Mammary epithelial cell (primary cell): ENCODE measurements at regions not wholly inside any gene's neighbourhood (a gene's known extent, or its start where the extent isn't known, plus 50 kb on each side); places are given as distances from the start of the nearest gene placed in this dataset.

ENCODE experiments used
- EZH2 ChIP-seq: IDR thresholded peaks from 2 replicates; pipeline ENCODE4 v1.6.1; 2012; ENCODE audit warnings: low read length, inconsistent platforms, borderline replicate concordance
- TF ChIP-seq, protein P1 (sequence below), 2 donors: IDR thresholded peaks in 1 of 2; conservative IDR thresholded peaks in 1 of 2; 2 replicates each; pipeline ENCODE4 v1.5.1; 2011 to 2012; ENCODE audit warnings: inconsistent platforms in 2 of 2, low read length in 2 of 2, mild to moderate bottlenecking in 2 of 2, control low read depth in 1 of 2, low read depth in 1 of 2; ENCODE audit not compliant: insufficient read depth in 1 of 2; ENCODE audit errors: extremely low read depth in 1 of 2

DNA sequence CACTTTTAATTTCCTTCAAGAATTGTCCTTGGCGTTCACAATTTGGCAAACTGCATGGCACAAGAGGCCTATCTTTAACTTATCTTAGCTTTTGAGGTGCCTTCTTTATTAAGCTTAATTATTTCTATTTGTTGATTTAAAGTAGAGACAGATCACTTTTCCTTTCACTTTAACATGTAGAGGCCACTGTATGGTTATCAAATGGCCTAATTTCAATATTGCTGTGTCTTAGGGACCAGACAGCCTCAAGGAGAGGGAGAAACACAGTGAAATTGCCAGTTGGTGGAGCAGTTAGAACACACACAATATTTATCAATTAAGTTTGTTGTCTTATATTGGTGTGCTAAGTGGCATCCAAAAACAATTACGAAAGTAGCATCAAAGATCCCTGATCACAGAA, 1013.9 kb downstream of the KCNT2 start:
- TF ChIP-seq, protein P1, sequence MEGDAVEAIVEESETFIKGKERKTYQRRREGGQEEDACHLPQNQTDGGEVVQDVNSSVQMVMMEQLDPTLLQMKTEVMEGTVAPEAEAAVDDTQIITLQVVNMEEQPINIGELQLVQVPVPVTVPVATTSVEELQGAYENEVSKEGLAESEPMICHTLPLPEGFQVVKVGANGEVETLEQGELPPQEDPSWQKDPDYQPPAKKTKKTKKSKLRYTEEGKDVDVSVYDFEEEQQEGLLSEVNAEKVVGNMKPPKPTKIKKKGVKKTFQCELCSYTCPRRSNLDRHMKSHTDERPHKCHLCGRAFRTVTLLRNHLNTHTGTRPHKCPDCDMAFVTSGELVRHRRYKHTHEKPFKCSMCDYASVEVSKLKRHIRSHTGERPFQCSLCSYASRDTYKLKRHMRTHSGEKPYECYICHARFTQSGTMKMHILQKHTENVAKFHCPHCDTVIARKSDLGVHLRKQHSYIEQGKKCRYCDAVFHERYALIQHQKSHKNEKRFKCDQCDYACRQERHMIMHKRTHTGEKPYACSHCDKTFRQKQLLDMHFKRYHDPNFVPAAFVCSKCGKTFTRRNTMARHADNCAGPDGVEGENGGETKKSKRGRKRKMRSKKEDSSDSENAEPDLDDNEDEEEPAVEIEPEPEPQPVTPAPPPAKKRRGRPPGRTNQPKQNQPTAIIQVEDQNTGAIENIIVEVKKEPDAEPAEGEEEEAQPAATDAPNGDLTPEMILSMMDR (conservative IDR thresholded peaks at IDR 0.05 in 1 of 2, IDR thresholded peaks at IDR 0.05 in 1 of 2; ENCODE audit: extremely low read depth in 1 of 2, insufficient read depth in 1 of 2, low read depth in 1 of 2, low read length in 2 of 2): no peak
- no peak for TF ChIP-seq EZH2
